HEK293T (cell line): ENCODE measurements at regions not wholly inside any gene's neighbourhood (a gene's known extent, or its start where the extent isn't known, plus 50 kb on each side); places are given as distances from the start of the nearest gene placed in this dataset.

Experiments
- ELF4 ChIP-seq: fragments of 450-650 bp; IDR thresholded peaks from 2 replicates; pipeline ENCODE4 v1.6.1; 2017; ENCODE audit warnings: antibody characterized with exemption
- FOXA1 ChIP-seq: fragments of 450-650 bp; IDR thresholded peaks from 2 replicates; pipeline ENCODE4 v1.6.1; 2016; ENCODE audit warnings: mild to moderate bottlenecking
- FOXM1 ChIP-seq: fragments of 450-650 bp; IDR thresholded peaks from 2 replicates; pipeline ENCODE4 v1.6.1; 2017; ENCODE audit warnings: mild to moderate bottlenecking, borderline replicate concordance
- L3MBTL2 ChIP-seq: fragments of 450-650 bp; conservative IDR thresholded peaks from 2 replicates; pipeline ENCODE4 v1.6.1; 2016; ENCODE audit warnings: mild to moderate bottlenecking
- ZNF384 ChIP-seq: fragments of 450-650 bp; IDR thresholded peaks from 2 replicates; pipeline ENCODE4 v1.6.1; 2016

- no peak for TF ChIP-seq FOXA1
- TF ChIP-seq L3MBTL2 = no peak
- TF ChIP-seq ELF4 = no peak
- TF ChIP-seq FOXM1 = no peak
- TF ChIP-seq ZNF384 = no peak
Observed at GRCh38 chr10:20608503-20608902, 288.6 kb downstream of the NEBL start.
